ENCODE measurements at regions not wholly inside any gene's neighbourhood (a gene's known extent, or its start where the extent isn't known, plus 50 kb on each side); places are given as distances from the start of the nearest gene placed in this dataset.

GRCh38 chr11:22510741-22511140 lies 114.9 kb downstream of the FANCF start:
- TF ChIP-seq GATA2 (IDR thresholded peaks at IDR 0.05; ENCODE audit: low read depth, low read length) (no peak), GATA3 (IDR thresholded peaks at IDR 0.05; ENCODE audit: low read depth, low read length) (no peak)
